ENCODE measurements at regions not wholly inside any gene's neighbourhood (a gene's known extent, or its start where the extent isn't known, plus 50 kb on each side); places are given as distances from the start of the nearest gene placed in this dataset.

DNA sequence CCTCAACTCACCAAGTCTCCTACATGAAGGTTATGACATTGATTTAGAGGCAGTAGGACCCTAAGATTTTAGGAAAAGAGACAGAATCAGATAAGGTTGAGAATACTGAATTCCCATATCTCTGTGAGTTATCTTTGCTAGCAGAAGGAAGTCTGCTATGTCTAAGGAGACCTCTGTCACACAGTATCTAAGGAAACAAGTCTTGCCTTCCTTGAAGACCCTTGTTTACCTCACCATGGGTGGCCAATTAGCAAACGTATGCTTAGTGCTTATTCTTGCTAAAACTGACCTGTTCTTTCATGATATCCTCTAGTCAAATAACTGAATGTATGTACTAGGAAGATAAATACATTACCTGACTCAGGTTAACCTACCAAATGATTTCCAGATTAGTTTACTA lies 855.4 kb upstream of the SLITRK1 start:
- no peaks in the 10 kb centered on the region for H3K27me3 ChIP-seq (replicated peaks; ENCODE audit: insufficient read depth, low read depth, low read length, poor library complexity)
- ChIA-PET POLR2A (ENCODE audit: low non-redundant PET) (no interaction called here), CTCF (no interaction called here)
- no peak for TF ChIP-seq EZH2 (IDR thresholded peaks at IDR 0.05; ENCODE audit: borderline replicate concordance, low read depth, low read length, poor library complexity, severe bottlenecking)
- TF ChIP-seq, protein P1, sequence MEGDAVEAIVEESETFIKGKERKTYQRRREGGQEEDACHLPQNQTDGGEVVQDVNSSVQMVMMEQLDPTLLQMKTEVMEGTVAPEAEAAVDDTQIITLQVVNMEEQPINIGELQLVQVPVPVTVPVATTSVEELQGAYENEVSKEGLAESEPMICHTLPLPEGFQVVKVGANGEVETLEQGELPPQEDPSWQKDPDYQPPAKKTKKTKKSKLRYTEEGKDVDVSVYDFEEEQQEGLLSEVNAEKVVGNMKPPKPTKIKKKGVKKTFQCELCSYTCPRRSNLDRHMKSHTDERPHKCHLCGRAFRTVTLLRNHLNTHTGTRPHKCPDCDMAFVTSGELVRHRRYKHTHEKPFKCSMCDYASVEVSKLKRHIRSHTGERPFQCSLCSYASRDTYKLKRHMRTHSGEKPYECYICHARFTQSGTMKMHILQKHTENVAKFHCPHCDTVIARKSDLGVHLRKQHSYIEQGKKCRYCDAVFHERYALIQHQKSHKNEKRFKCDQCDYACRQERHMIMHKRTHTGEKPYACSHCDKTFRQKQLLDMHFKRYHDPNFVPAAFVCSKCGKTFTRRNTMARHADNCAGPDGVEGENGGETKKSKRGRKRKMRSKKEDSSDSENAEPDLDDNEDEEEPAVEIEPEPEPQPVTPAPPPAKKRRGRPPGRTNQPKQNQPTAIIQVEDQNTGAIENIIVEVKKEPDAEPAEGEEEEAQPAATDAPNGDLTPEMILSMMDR (conservative IDR thresholded peaks at IDR 0.05; ENCODE audit: low read depth, low read length) = no peak
- no TSS peak for BruUV-seq (replicated peaks)
- H3K4me1 ChIP-seq (ENCODE audit: insufficient read depth, low read length, poor library complexity, severe bottlenecking) = peaks cover 7% of the 10 kb centered on the region
- DNase-seq (ENCODE audit: low spot score) = no peak
- H3K36me3 ChIP-seq (ENCODE audit: insufficient read depth, low read length, poor library complexity, severe bottlenecking) = no peaks in the 10 kb centered on the region
- no peaks in the 10 kb centered on the region for H3K9me3 ChIP-seq (ENCODE audit: low read depth, low read length, poor library complexity, severe bottlenecking)
- H3K4me3 ChIP-seq (ENCODE audit: low read depth, low read length, poor library complexity, severe bottlenecking) = no peak overlapping the region
- H3K27ac ChIP-seq (ENCODE audit: low read depth, low read length, poor library complexity, severe bottlenecking) = no peak overlapping the region
- intact Hi-C loops (cut with micrococcal nuclease; ENCODE audit: unreplicated experiment) = no loop called here

- no peak for DNase-seq (ENCODE audit: low spot score)
- ChIA-PET CTCF (no interaction called here), POLR2A (ENCODE audit: low non-redundant PET) (no interaction called here)
- Histone ChIP-seq H3K36me3 (ENCODE audit: insufficient read depth, low read length, poor library complexity, severe bottlenecking) (no peaks in the 10 kb centered on the region), H3K4me1 (ENCODE audit: insufficient read depth, low read length, poor library complexity, severe bottlenecking) (no peaks in the 10 kb centered on the region), H3K9me3 (ENCODE audit: low read depth, low read length, poor library complexity, severe bottlenecking) (no peaks in the 10 kb centered on the region), H3K27me3 (replicated peaks; ENCODE audit: insufficient read depth, low read depth, low read length, poor library complexity) (no peaks in the 10 kb centered on the region), H3K4me3 (ENCODE audit: low read depth, low read length, poor library complexity, severe bottlenecking) (no peak overlapping the region), H3K27ac (ENCODE audit: low read depth, low read length, poor library complexity, severe bottlenecking) (no peak overlapping the region)
- BruUV-seq (replicated peaks) = no TSS peak
- intact Hi-C loops (cut with micrococcal nuclease; ENCODE audit: unreplicated experiment) = no loop called here
- TF ChIP-seq, protein P1 (conservative IDR thresholded peaks at IDR 0.05; ENCODE audit: low read depth, low read length) = no peak
- no peak for TF ChIP-seq EZH2 (IDR thresholded peaks at IDR 0.05; ENCODE audit: borderline replicate concordance, low read depth, low read length, poor library complexity, severe bottlenecking)
Observed at GRCh38 chr13:84730376-84730775, 848.1 kb upstream of the SLITRK1 start.

DNA sequence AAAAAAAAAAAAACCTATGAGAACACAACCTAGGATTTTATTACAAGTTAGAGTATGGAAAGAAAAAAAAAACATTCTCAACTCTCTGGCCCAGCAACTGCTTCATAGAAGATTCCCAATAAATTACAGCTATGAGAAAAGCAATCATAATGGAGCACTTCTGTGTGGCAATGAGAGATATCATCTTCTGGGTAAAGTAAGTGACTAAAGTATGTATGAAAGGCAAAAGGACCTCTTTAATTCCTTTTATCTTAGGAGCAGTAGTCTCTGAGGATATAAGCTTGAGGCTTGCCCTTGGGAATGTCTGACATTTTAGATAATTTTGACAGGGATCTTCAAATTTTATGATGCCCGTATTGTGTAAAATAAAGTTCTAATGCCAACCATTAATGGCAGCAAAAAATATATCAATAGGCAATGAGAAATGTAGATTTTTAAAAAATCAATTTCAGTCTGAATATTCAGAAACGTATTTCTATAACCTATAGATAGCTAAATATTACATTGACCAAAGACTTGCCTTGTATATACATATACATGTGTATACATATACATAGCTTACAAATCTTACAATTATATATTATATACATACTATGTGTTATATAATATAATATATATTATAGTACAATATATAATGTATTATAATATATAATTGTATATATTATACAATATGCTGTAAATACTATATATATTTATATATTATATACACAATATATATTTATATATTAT lies 823.9 kb upstream of the SLITRK1 start:
- Histone ChIP-seq H3K4me1 (ENCODE audit: insufficient read depth, low read length, poor library complexity, severe bottlenecking) (no peaks in the 10 kb centered on the region), H3K4me3 (ENCODE audit: low read depth, low read length, poor library complexity, severe bottlenecking) (no peak overlapping the region), H3K36me3 (ENCODE audit: insufficient read depth, low read length, poor library complexity, severe bottlenecking) (no peaks in the 10 kb centered on the region), H3K27me3 (replicated peaks; ENCODE audit: insufficient read depth, low read depth, low read length, poor library complexity) (no peaks in the 10 kb centered on the region), H3K27ac (ENCODE audit: low read depth, low read length, poor library complexity, severe bottlenecking) (no peak overlapping the region), H3K9me3 (ENCODE audit: low read depth, low read length, poor library complexity, severe bottlenecking) (no peaks in the 10 kb centered on the region)
- DNase-seq (ENCODE audit: low spot score) = peak; percentile 3
- TF ChIP-seq EZH2 (IDR thresholded peaks at IDR 0.05; ENCODE audit: borderline replicate concordance, low read depth, low read length, poor library complexity, severe bottlenecking) = no peak
- TF ChIP-seq, protein P1 (conservative IDR thresholded peaks at IDR 0.05; ENCODE audit: low read depth, low read length) = no peak
- ChIA-PET CTCF (no interaction called here), POLR2A (ENCODE audit: low non-redundant PET) (no interaction called here)
- BruUV-seq (replicated peaks) = no TSS peak
- intact Hi-C loops (cut with micrococcal nuclease; ENCODE audit: unreplicated experiment) = no loop called here
